WTC11 (cell line): ENCODE measurements at regions not wholly inside any gene's neighbourhood (a gene's known extent, or its start where the extent isn't known, plus 50 kb on each side); places are given as distances from the start of the nearest gene placed in this dataset.
"Not testable (repeated sequence)": the region's sequence is repeated elsewhere in the genome, so short reads cannot be mapped to it uniquely, and the experiment has no call there.

Experiments
- ATAC-seq: fragments of 200-7000 bp; cut with Tn5 transposase; 2 replicates; pipeline ENCODE4 v1.10.0; 2021; ENCODE audit warnings: mild to moderate bottlenecking, moderate library complexity
- CTCF ChIA-PET: fragments of 300-600 bp; sonication (Branson Sonifier 250); formaldehyde crosslinking; loops from one replicate; lab custom pipeline; 2021; ENCODE audit warnings: antibody characterized with exemption; lab: Charles Lee
- POLR2A ChIA-PET: fragments of 350-600 bp; sonication (Branson Sonifier 250); formaldehyde crosslinking; loops from one replicate; lab custom pipeline; 2021; ENCODE audit warnings: antibody characterized with exemption; lab: Charles Lee
- DNase-seq: peaks from one replicate; pipeline ENCODE4 v3.0.0; 2021; ENCODE audit warnings: low spot score
- H3K27ac Mint-ChIP-seq: 2 replicates; pipeline ENCODE4 v1.8.0; 2021; ENCODE audit warnings: mixed read lengths
- H3K27me3 Mint-ChIP-seq: 2 replicates; pipeline ENCODE4 v1.8.0; 2021; ENCODE audit warnings: low read depth, mild to moderate bottlenecking, moderate library complexity, mixed read lengths
- H3K36me3 Mint-ChIP-seq: 2 replicates; pipeline ENCODE4 v1.8.0; 2021; ENCODE audit warnings: mixed read lengths
- H3K4me1 Mint-ChIP-seq: 2 replicates; pipeline ENCODE4 v1.8.0; 2022; ENCODE audit warnings: mixed read lengths
- H3K4me3 Mint-ChIP-seq: 2 replicates; pipeline ENCODE4 v1.8.0; 2021; ENCODE audit warnings: mild to moderate bottlenecking, moderate library complexity, mixed read lengths
- H3K9me3 Mint-ChIP-seq: 2 replicates; pipeline ENCODE4 v1.8.0; 2021; ENCODE audit warnings: mixed read lengths
- ATF1 ChIP-seq: sonication (generic); formaldehyde crosslinking; IDR thresholded peaks from 2 replicates; pipeline ENCODE4 v1.8.1; 2023; ENCODE audit warnings: mild to moderate bottlenecking, moderate library complexity, missing genetic modification reagents
- GABPB1 ChIP-seq: sonication (generic); formaldehyde crosslinking; IDR thresholded peaks from 2 replicates; pipeline ENCODE4 v1.8.1; 2023; ENCODE audit warnings: mild to moderate bottlenecking, missing genetic modification reagents
- GTF2I ChIP-seq: fragments of 250-450 bp; sonication (Bioruptor Pico); conservative IDR thresholded peaks from 2 replicates; pipeline ENCODE4 v1.4.0; 2021; ENCODE audit warnings: mild to moderate bottlenecking
- NR2C2 ChIP-seq: sonication (generic); formaldehyde crosslinking; IDR thresholded peaks from 2 replicates; pipeline ENCODE4 v1.8.0; 2022; ENCODE audit warnings: mild to moderate bottlenecking, missing genetic modification reagents
- NR3C1 ChIP-seq: sonication (generic); formaldehyde crosslinking; conservative IDR thresholded peaks from 2 replicates; pipeline ENCODE4 v1.8.1; 2023; ENCODE audit warnings: low read depth, mild to moderate bottlenecking, missing genetic modification reagents
- TEAD1 ChIP-seq: sonication (generic); formaldehyde crosslinking; IDR thresholded peaks from 2 replicates; pipeline ENCODE4 v1.8.0; 2022; ENCODE audit warnings: mild to moderate bottlenecking, missing genetic modification reagents
- TP53 ChIP-seq: sonication (generic); formaldehyde crosslinking; IDR thresholded peaks from 2 replicates; pipeline ENCODE4 v1.8.1; 2023; ENCODE audit warnings: mild to moderate bottlenecking, missing genetic modification reagents
- ZBTB21 ChIP-seq: sonication (generic); formaldehyde crosslinking; IDR thresholded peaks from 2 replicates; pipeline ENCODE4 v1.8.1; 2023; ENCODE audit warnings: mild to moderate bottlenecking, missing genetic modification reagents, borderline replicate concordance
- ZNF263 ChIP-seq: sonication (generic); formaldehyde crosslinking; IDR thresholded peaks from 2 replicates; pipeline ENCODE4 v1.8.1; 2022; ENCODE audit warnings: low read depth, mild to moderate bottlenecking, moderate library complexity, missing genetic modification reagents
- ZNF416 ChIP-seq: fragments of 250-450 bp; sonication (Bioruptor Pico); IDR thresholded peaks from 2 replicates; pipeline ENCODE4 v1.9.0; 2021; ENCODE audit warnings: mild to moderate bottlenecking, inconsistent platforms
- TF ChIP-seq, protein P1 (sequence below): sonication (generic); formaldehyde crosslinking; IDR thresholded peaks from 2 replicates; pipeline ENCODE4 v1.8.1; 2023; ENCODE audit warnings: mild to moderate bottlenecking, missing genetic modification reagents, moderate library complexity
- TF ChIP-seq, protein P2 (sequence below): fragments of 250-450 bp; sonication (Bioruptor Pico); IDR thresholded peaks from 2 replicates; pipeline ENCODE4 v1.9.0; 2021; ENCODE audit warnings: mild to moderate bottlenecking
- TF ChIP-seq, protein P3 (sequence below): sonication (generic); formaldehyde crosslinking; IDR thresholded peaks from 2 replicates; pipeline ENCODE4 v1.8.0; 2022; ENCODE audit warnings: missing genetic modification reagents
- TF ChIP-seq, protein P4 (sequence below): fragments of 250-450 bp; sonication (Bioruptor Pico); IDR thresholded peaks from 2 replicates; pipeline ENCODE4 v2.1.2; 2022; ENCODE audit warnings: mild to moderate bottlenecking, moderate library complexity
- TF ChIP-seq, protein P5 (sequence below): sonication (generic); formaldehyde crosslinking; conservative IDR thresholded peaks from 2 replicates; pipeline ENCODE4 v1.8.1; 2022; ENCODE audit warnings: mild to moderate bottlenecking, missing genetic modification reagents
- TF ChIP-seq, protein P6 (sequence below): fragments of 250-450 bp; sonication (Bioruptor Pico); IDR thresholded peaks from 2 replicates; pipeline ENCODE4 v1.9.0; 2021; ENCODE audit warnings: moderate library complexity, mild to moderate bottlenecking, inconsistent platforms, borderline replicate concordance

DNA sequence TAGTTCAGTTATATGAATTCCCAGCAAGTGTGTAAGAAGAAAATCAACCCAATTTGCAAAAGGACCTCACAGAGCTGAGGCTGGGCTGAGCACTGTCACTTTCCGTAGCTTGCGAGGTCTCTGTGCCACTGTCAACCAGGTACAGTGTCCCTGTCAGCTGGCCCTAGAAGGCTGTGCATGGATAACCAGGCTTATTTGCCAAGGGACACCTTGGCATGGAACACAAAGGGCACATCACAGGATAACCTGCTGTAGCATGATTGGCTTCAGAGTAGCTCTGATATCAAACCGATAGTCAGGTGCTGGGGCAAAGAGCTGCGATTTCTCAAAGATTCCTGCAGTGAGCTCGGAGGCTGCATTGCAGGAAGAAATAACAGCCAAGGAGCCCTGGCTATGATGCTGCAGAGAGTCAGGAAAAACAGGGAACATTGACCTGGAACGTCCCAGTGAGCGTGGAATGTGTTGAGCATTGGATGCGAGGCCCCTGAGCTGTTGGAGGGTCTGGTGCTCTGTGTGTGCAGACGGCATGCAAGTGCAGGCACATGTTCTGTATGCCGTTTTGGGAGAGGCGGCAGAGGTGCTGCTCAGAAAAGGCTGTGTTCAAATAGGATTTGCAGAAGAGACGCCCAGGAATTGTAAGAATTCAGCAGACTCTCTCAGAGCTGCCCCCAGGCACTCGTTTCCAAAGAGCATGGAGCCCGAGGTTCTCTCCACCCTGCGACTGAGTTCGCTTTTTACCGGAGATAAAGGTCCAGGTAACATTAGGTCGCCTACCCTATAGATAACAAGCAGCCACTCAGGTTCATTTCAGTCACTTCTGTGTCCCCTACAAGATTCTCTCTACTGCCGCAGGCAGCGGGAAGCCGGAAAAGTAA lies 213.5 kb upstream of the IRS2 start:
- Mint-ChIP-seq H3K9me3 (peaks cover 9% of the 10 kb centered on the region), H3K4me1 (no peaks in the 10 kb centered on the region), H3K27ac (no peak overlapping the region), H3K27me3 (no peaks in the 10 kb centered on the region; the same call in 1 of the 2 replicates), H3K4me3 (no peak overlapping the region), H3K36me3 (no peaks in the 10 kb centered on the region)
- ATAC-seq (no peak; the same call in 1 of the 2 replicates), DNase-seq (no peak)
- TF ChIP-seq, protein P1, sequence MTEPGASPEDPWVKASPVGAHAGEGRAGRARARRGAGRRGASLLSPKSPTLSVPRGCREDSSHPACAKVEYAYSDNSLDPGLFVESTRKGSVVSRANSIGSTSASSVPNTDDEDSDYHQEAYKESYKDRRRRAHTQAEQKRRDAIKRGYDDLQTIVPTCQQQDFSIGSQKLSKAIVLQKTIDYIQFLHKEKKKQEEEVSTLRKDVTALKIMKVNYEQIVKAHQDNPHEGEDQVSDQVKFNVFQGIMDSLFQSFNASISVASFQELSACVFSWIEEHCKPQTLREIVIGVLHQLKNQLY: no peak
- TF ChIP-seq GABPB1 (no peak), TEAD1 (CRISPR knock-in tag) (no peak), ZBTB21 (CRISPR knock-in tag) (no peak), GTF2I (CRISPR knock-in tag) (no peak)
- TF ChIP-seq, protein P2, sequence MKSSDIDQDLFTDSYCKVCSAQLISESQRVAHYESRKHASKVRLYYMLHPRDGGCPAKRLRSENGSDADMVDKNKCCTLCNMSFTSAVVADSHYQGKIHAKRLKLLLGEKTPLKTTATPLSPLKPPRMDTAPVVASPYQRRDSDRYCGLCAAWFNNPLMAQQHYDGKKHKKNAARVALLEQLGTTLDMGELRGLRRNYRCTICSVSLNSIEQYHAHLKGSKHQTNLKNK: no peak
- TF ChIP-seq, protein P3, sequence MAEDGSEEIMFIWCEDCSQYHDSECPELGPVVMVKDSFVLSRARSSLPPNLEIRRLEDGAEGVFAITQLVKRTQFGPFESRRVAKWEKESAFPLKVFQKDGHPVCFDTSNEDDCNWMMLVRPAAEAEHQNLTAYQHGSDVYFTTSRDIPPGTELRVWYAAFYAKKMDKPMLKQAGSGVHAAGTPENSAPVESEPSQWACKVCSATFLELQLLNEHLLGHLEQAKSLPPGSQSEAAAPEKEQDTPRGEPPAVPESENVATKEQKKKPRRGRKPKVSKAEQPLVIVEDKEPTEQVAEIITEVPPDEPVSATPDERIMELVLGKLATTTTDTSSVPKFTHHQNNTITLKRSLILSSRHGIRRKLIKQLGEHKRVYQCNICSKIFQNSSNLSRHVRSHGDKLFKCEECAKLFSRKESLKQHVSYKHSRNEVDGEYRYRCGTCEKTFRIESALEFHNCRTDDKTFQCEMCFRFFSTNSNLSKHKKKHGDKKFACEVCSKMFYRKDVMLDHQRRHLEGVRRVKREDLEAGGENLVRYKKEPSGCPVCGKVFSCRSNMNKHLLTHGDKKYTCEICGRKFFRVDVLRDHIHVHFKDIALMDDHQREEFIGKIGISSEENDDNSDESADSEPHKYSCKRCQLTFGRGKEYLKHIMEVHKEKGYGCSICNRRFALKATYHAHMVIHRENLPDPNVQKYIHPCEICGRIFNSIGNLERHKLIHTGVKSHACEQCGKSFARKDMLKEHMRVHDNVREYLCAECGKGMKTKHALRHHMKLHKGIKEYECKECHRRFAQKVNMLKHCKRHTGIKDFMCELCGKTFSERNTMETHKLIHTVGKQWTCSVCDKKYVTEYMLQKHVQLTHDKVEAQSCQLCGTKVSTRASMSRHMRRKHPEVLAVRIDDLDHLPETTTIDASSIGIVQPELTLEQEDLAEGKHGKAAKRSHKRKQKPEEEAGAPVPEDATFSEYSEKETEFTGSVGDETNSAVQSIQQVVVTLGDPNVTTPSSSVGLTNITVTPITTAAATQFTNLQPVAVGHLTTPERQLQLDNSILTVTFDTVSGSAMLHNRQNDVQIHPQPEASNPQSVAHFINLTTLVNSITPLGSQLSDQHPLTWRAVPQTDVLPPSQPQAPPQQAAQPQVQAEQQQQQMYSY: no peak
- CTCF ChIA-PET: interaction anchor here (1.4 kb wide), 1 partner anchor 108 kb away, joined by 4 read pairs; no protein-coding TSS in a partner anchor
- POLR2A ChIA-PET: no interaction called here

DNA sequence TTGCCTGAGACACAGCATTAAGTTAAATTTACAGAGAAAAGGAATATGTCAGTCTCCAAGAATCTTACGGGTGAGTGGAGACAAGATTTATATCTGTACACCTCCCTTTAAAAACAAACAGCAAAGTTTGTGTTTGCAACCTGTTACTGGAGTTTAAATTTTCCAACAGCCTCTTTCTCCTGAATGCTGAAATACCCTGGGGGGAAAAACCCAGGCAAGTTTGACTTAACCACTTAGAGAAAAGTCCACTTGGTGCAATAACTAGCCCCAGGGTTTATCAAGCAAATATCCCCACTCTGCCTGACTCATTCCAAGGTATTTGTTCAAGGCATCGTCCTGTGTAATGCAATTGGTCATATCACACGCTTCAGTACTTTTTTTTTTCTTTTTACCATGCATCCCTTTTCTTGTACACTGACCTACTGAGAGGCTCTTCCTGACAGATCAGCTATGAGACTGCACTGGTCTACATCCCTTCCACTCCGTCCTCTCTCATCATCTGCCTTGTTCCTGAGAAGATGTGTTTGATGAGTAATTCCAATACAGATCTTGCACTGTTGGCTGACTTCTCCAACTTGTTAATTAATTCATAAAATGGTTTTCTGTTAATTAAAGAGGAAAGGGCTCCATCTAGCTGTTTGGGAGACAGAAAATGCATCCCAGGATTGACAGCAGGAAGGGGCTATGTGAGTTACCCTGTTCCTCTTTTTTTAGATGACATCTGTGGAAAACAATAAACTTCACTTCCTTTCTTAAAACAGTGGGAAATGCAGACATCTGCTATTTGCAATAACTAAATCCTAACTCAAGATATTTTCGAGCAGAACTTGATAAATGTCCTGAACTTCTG lies 212.5 kb upstream of the IRS2 start:
- POLR2A ChIA-PET: no interaction called here
- no peak for DNase-seq

DNA sequence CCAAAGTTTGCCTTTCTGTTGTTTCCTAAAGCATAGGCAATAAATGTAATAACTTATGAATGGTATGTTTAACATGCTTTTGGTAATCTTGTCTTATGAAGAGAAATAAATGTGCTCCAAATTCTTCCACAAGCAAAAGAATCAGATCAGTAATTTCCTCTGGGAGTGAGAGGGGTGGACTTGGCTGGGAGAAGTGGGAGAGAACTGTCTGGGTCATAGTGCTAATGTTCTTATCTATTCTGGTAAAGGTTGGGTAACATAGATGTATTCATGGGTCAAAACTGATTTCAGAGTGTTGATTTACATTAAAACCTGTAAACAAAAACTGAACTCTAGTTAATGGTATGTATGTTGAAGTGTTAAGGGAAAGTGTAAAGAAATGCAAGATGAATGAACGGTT lies 211.7 kb upstream of the IRS2 start:
- DNase-seq (no peak), ATAC-seq (no peak)
- ChIA-PET POLR2A (no interaction called here), CTCF (no interaction called here)
- H3K9me3 Mint-ChIP-seq: peaks cover 13% of the 10 kb centered on the region
- H3K27me3 Mint-ChIP-seq: no peaks in the 10 kb centered on the region; the same call in 1 of the 2 replicates
- no peaks in the 10 kb centered on the region for H3K4me1 Mint-ChIP-seq
- TF ChIP-seq TEAD1 (CRISPR knock-in tag): no peak
- TF ChIP-seq ZNF263 (CRISPR knock-in tag): no peak
- TF ChIP-seq ZNF416: no peak
- TF ChIP-seq, protein P4, sequence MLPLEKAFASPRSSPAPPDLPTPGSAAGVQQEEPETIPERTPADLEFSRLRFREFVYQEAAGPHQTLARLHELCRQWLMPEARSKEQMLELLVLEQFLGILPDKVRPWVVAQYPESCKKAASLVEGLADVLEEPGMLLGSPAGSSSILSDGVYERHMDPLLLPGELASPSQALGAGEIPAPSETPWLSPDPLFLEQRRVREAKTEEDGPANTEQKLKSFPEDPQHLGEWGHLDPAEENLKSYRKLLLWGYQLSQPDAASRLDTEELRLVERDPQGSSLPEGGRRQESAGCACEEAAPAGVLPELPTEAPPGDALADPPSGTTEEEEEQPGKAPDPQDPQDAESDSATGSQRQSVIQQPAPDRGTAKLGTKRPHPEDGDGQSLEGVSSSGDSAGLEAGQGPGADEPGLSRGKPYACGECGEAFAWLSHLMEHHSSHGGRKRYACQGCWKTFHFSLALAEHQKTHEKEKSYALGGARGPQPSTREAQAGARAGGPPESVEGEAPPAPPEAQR: no peak
- no peak overlapping the region for H3K27ac Mint-ChIP-seq
- no peak overlapping the region for H3K4me3 Mint-ChIP-seq
- H3K36me3 Mint-ChIP-seq: no peaks in the 10 kb centered on the region

More for the DNA sequence above, 212.5 kb upstream of the IRS2 start:
- CTCF ChIA-PET: interaction anchor here (1.4 kb wide), 1 partner anchor 109 kb away, joined by 4 read pairs; no protein-coding TSS in a partner anchor
- peaks cover 12% of the 10 kb centered on the region for H3K9me3 Mint-ChIP-seq
- H3K27ac Mint-ChIP-seq: no peak overlapping the region
- no peaks in the 10 kb centered on the region for H3K36me3 Mint-ChIP-seq
- H3K4me3 Mint-ChIP-seq: no peak overlapping the region
- ATAC-seq: no peak
- no peaks in the 10 kb centered on the region for H3K4me1 Mint-ChIP-seq
- H3K27me3 Mint-ChIP-seq: no peaks in the 10 kb centered on the region; the same call in 1 of the 2 replicates
- no peak for TF ChIP-seq NR2C2 (CRISPR knock-in tag)
- TF ChIP-seq ATF1 (CRISPR knock-in tag): no peak
- TF ChIP-seq, protein P5, sequence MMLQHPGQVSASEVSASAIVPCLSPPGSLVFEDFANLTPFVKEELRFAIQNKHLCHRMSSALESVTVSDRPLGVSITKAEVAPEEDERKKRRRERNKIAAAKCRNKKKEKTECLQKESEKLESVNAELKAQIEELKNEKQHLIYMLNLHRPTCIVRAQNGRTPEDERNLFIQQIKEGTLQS (CRISPR knock-in tag): no peak
- no peak for TF ChIP-seq TP53 (CRISPR knock-in tag)
- no peak for TF ChIP-seq NR3C1 (CRISPR knock-in tag)
- TF ChIP-seq, protein P6, sequence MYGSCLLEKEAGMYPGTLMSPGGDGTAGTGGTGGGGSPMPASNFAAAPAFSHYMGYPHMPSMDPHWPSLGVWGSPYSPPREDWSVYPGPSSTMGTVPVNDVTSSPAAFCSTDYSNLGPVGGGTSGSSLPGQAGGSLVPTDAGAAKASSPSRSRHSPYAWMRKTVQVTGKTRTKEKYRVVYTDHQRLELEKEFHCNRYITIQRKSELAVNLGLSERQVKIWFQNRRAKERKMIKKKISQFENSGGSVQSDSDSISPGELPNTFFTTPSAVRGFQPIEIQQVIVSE (CRISPR knock-in tag): no peak
- TF ChIP-seq, all 79 proteins: peak for 0

DNA sequence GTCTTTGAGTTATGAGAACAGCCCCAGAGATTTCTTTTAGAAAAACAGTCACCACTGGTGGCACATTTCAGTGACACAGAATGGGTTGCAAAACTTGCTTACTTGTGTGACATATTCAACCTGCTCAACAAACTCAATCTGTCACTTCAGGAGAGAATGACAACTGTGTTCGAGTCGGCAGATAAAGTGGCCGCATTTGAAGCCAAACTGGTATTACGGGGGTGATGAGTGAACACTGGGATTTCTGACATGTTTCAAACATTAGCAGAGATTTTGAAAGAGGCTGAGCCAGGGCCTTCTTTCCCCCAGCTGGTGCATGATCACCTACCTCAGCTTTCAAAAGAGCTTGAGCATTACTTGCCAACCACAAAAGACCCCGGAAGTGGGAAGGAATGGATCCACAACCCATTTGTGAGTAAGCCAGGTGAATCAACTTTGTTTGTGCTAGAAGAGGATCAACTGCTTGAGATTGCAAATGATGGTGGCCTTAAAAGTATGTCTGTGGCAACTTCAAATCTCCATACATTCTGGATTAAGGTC lies 210.7 kb upstream of the IRS2 start:
- DNase-seq, H3K27me3 Mint-ChIP-seq, H3K36me3 Mint-ChIP-seq, CTCF ChIA-PET, H3K27ac Mint-ChIP-seq, POLR2A ChIA-PET, ATAC-seq, H3K4me3 Mint-ChIP-seq, H3K4me1 Mint-ChIP-seq: not testable (repeated sequence)
- H3K9me3 Mint-ChIP-seq: peaks cover 18% of the 10 kb centered on the region
